Astrocyte of the cerebellum (primary cell): ENCODE measurements at regions not wholly inside any gene's neighbourhood (a gene's known extent, or its start where the extent isn't known, plus 50 kb on each side); places are given as distances from the start of the nearest gene placed in this dataset.

ENCODE experiments used
- DNase-seq: peaks from one replicate; pipeline ENCODE4 v3.0.0-alpha.2; 2011; ENCODE audit warnings: low read depth
- H3K4me3 ChIP-seq: 2 replicates; pipeline ENCODE4 v1.5.1; 2011; ENCODE audit warnings: mild to moderate bottlenecking, low read depth, low read length, moderate library complexity
- CTCF ChIP-seq: IDR thresholded peaks from 2 replicates; pipeline ENCODE4 v1.5.1; 2012; ENCODE audit warnings: low read length, low read depth, moderate library complexity, mild to moderate bottlenecking; ENCODE audit errors: missing control alignments
- in situ Hi-C: cut with HindIII; loops from 2 replicates; pipeline ENCODE4 v1.10.0; 2017; ENCODE audit warnings: low sequenced_read_pairs

DNA sequence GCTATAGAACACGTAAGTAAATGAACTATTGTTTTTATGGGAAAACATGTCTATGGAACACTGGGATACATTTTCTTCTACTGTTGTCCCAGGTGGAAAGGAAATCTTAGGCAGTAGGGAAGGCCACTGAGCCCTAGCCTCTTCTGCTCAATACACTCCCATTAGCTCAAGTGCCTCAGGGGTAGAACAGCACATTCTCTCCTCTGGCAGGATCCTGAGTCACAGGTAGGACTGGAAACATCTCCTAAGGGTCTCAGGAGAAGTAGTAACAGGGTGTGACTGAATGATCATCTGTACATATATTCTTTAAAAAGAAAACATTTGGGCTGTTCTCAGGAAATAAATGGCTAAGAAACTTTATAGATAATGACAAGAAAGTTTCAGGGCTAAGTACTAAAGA, 175.6 kb upstream of the ESRRG start:
- in situ Hi-C loops = no loop called here
- TF ChIP-seq CTCF = no peak
- no peak overlapping the region for H3K4me3 ChIP-seq
- DNase-seq = no peak

GRCh38 chr1:216896146-216896545, 172.9 kb upstream of the ESRRG start:
- DNase-seq = no peak
- TF ChIP-seq CTCF = no peak
- H3K4me3 ChIP-seq = no peak overlapping the region
- in situ Hi-C loops = no loop called here

GRCh38 chr1:216894494-216894893, 171.3 kb upstream of the ESRRG start:
- in situ Hi-C loops = no loop called here
- TF ChIP-seq CTCF = no peak
- DNase-seq = no peak
- H3K4me3 ChIP-seq = no peak overlapping the region

GRCh38 chr1:216892581-216893160, 169.4 kb upstream of the ESRRG start:
- DNase-seq = no peak
- in situ Hi-C loops = no loop called here
- no peak overlapping the region for H3K4me3 ChIP-seq
- no peak for TF ChIP-seq CTCF

DNA sequence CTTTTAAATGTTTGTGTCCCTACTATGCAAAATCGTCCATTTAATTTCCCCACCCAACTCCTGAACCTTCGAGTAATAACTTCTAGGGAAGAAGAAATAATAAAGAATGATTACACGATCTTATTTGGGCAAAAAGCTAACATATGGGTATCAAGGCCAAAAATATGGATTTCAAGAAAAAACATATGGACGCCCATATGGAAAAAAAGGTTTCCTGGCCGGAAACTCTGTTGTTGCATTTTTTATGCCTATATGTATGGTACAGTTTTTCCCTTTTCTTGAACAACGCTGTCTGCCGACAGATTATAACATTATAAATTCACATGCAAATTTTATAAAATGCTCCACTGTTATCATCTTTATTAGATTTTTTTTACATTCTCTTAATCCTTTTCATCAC, 167.6 kb upstream of the ESRRG start:
- DNase-seq = no peak
- in situ Hi-C loops = no loop called here
- no peak for TF ChIP-seq CTCF
- H3K4me3 ChIP-seq = no peak overlapping the region

GRCh38 chr1:216888731-216889130, 165.5 kb upstream of the ESRRG start:
- H3K4me3 ChIP-seq = no peak overlapping the region
- no peak for DNase-seq
- TF ChIP-seq CTCF = no peak
- in situ Hi-C loops = no loop called here

DNA sequence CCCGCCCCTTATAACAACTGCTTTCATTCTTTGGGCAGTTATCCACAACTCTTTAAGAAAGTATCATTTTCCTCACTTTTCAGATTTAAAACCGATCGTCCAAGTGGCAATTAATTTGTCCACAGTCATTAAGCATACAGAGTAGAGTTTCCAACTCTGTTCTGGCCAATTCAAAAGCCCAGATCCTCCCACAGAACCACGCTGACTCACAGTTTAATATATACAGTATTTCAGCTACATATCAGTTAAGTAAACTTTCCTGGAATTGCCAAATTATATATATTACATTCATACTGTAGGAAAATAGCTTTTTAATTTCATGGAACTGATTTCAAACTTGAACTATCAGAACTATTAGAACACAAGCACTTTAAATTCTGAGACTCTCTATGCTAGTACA, 163.8 kb upstream of the ESRRG start:
- H3K4me3 ChIP-seq = no peak overlapping the region
- in situ Hi-C loops = no loop called here
- no peak for DNase-seq
- TF ChIP-seq CTCF = no peak
